ENCODE measurements at regions not wholly inside any gene's neighbourhood (a gene's known extent, or its start where the extent isn't known, plus 50 kb on each side); places are given as distances from the start of the nearest gene placed in this dataset.

DNA sequence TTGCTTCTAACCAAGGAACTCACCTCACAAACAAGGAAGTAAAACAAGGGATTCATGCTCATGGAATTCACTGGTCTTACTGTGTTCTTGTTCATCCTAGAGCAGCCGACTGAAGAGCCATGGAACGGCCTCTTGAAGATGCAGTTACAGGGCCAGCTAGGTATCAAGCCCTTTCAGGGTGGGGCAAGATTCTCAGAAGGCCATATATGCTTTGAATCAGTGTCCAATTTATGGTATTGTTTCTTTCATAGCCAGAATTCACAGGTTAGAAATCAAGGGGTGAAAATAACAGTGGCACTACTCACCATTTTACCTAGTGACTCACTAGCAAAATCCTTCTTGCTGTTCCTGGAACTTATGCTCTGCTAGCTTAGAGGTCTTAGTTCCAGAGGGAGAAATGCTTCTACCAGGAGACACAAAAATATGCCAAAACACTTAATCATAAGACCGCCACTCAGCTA is 159.5 kb upstream of the CDH10 start:
- Histone ChIP-seq H3K27me3 (ENCODE audit: insufficient read depth, poor library complexity, severe bottlenecking) (no peaks in the 10 kb centered on the region), H3K27ac (replicated peaks) (no peak overlapping the region), H3K4me3 (replicated peaks; ENCODE audit: insufficient read depth, low read length) (no peak overlapping the region)
- TF ChIP-seq, protein P1, sequence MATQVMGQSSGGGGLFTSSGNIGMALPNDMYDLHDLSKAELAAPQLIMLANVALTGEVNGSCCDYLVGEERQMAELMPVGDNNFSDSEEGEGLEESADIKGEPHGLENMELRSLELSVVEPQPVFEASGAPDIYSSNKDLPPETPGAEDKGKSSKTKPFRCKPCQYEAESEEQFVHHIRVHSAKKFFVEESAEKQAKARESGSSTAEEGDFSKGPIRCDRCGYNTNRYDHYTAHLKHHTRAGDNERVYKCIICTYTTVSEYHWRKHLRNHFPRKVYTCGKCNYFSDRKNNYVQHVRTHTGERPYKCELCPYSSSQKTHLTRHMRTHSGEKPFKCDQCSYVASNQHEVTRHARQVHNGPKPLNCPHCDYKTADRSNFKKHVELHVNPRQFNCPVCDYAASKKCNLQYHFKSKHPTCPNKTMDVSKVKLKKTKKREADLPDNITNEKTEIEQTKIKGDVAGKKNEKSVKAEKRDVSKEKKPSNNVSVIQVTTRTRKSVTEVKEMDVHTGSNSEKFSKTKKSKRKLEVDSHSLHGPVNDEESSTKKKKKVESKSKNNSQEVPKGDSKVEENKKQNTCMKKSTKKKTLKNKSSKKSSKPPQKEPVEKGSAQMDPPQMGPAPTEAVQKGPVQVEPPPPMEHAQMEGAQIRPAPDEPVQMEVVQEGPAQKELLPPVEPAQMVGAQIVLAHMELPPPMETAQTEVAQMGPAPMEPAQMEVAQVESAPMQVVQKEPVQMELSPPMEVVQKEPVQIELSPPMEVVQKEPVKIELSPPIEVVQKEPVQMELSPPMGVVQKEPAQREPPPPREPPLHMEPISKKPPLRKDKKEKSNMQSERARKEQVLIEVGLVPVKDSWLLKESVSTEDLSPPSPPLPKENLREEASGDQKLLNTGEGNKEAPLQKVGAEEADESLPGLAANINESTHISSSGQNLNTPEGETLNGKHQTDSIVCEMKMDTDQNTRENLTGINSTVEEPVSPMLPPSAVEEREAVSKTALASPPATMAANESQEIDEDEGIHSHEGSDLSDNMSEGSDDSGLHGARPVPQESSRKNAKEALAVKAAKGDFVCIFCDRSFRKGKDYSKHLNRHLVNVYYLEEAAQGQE (IDR thresholded peaks at IDR 0.05; ENCODE audit: insufficient replicate concordance, low read depth), result no peak
- no peak for DNase-seq (ENCODE audit: low read depth in 1 of 2, low spot score in 1 of 2)

DNA sequence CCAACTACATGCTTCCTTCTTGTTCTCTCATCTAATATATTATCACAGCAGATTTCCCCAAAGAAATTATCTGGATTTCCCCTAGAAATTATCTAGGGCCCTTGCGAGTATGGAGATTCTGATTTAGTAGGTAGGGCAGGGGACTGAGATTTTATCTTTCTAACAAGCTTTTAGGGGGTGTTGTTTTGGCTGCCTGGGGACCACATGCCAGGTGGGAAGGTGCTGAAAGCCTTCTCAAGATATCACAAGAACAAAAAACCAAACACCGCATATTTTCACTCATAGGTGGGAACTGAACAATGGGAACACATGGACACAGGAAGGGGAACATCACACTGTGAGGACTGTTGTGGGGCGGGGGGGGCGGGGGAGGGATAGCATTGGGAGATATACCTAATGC is 146.5 kb upstream of the CDH10 start:
- Histone ChIP-seq H3K4me3 (replicated peaks; ENCODE audit: insufficient read depth, low read length) (no peak overlapping the region), H3K27me3 (ENCODE audit: insufficient read depth, poor library complexity, severe bottlenecking) (no peaks in the 10 kb centered on the region), H3K27ac (replicated peaks) (no peak overlapping the region)
- TF ChIP-seq, protein P2, sequence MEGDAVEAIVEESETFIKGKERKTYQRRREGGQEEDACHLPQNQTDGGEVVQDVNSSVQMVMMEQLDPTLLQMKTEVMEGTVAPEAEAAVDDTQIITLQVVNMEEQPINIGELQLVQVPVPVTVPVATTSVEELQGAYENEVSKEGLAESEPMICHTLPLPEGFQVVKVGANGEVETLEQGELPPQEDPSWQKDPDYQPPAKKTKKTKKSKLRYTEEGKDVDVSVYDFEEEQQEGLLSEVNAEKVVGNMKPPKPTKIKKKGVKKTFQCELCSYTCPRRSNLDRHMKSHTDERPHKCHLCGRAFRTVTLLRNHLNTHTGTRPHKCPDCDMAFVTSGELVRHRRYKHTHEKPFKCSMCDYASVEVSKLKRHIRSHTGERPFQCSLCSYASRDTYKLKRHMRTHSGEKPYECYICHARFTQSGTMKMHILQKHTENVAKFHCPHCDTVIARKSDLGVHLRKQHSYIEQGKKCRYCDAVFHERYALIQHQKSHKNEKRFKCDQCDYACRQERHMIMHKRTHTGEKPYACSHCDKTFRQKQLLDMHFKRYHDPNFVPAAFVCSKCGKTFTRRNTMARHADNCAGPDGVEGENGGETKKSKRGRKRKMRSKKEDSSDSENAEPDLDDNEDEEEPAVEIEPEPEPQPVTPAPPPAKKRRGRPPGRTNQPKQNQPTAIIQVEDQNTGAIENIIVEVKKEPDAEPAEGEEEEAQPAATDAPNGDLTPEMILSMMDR (IDR thresholded peaks at IDR 0.05; ENCODE audit: insufficient read depth, low read length), result no peak
- TF ChIP-seq SPI1 (IDR thresholded peaks at IDR 0.05; ENCODE audit: borderline replicate concordance, low read depth) (no peak), POLR2AphosphoS5 (IDR thresholded peaks at IDR 0.05; ENCODE audit: low read depth) (no peak), GABPA (IDR thresholded peaks at IDR 0.05; ENCODE audit: low read depth) (no peak)
- TF ChIP-seq, protein P1 (IDR thresholded peaks at IDR 0.05; ENCODE audit: insufficient replicate concordance, low read depth), result no peak
- DNase-seq (ENCODE audit: low read depth in 1 of 2, low spot score in 1 of 2), result no peak

DNA sequence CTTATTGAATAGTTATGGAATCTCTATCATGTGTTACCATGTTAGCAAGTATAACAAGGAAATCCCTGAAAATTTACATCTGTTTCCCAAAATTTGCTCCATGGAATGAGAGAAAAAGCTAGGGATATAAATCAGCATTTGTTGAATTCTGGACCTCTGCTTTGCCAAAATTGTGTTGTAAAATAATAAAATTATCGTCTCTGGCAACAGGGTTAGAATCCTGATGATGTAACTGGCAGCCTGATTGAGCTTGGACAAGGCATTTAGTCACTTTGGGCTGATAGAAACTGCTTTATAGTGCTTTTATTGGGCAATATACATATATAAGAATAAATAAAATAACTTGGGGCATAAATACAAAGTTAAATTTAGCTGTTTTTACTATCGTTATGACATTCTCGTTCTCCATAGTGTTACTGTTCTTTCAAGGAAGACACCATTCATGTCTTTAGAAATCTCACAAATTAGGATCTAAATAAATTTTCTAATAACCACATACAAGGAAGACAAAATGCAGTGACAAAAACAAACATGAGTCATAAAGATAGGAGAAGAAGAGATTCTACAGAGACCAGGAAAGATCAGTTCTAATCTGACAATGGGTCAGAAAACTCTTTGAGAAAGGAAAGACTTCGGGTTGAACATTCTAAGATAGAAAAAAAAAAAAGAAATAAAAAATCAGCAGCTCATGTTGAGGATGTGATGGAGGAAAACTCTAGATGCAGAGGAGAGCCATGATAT is 145.0 kb upstream of the CDH10 start:
- no peak overlapping the region for H3K4me3 ChIP-seq (replicated peaks; ENCODE audit: insufficient read depth, low read length)
- no peak overlapping the region for H3K27ac ChIP-seq (replicated peaks)
- no peak for DNase-seq (ENCODE audit: low read depth in 1 of 2, low spot score in 1 of 2)
- TF ChIP-seq POLR2AphosphoS5 (IDR thresholded peaks at IDR 0.05; ENCODE audit: low read depth) (no peak), GABPA (IDR thresholded peaks at IDR 0.05; ENCODE audit: low read depth) (no peak), SPI1 (IDR thresholded peaks at IDR 0.05; ENCODE audit: borderline replicate concordance, low read depth) (no peak)
- TF ChIP-seq, protein P1 (IDR thresholded peaks at IDR 0.05; ENCODE audit: insufficient replicate concordance, low read depth), result no peak
- TF ChIP-seq, protein P2 (IDR thresholded peaks at IDR 0.05; ENCODE audit: insufficient read depth, low read length), result no peak
- H3K27me3 ChIP-seq (ENCODE audit: insufficient read depth, poor library complexity, severe bottlenecking), result no peaks in the 10 kb centered on the region

All from HL-60 (cell line).